Hematopoietic multipotent progenitor cell treated with erythropoietin and hydrocortisone succinate and interleukin-3 and kit ligand, for 15 days (in vitro differentiated cells): ENCODE measurements at regions not wholly inside any gene's neighbourhood (a gene's known extent, or its start where the extent isn't known, plus 50 kb on each side); places are given as distances from the start of the nearest gene placed in this dataset.
"Not testable (repeated sequence)": the region's sequence is repeated elsewhere in the genome, so short reads cannot be mapped to it uniquely, and the experiment has no call there.

Experiments used
- DNase-seq: peaks from one replicate; pipeline ENCODE4 v3.0.0-alpha.2; 2015; ENCODE audit warnings: low spot score

DNA sequence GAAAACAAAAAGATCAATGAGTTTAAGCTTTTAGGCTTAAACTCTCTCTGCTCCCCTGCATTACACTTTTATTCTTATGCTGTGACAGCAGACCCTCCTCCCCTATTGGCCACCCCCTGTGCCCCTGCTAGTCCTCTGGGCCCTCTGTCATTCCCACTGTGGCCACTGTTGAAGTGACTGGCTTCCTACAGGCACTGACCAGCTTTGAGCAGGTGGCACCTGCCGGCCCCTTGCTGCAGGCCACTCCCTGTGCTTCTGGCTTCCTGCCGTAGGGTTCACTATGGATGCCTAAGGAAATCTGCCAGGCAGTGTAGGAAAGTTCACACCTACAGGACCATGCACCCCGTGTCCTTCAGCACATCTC, 156.5 kb upstream of the L3MBTL4 start:
- no peak for DNase-seq

DNA sequence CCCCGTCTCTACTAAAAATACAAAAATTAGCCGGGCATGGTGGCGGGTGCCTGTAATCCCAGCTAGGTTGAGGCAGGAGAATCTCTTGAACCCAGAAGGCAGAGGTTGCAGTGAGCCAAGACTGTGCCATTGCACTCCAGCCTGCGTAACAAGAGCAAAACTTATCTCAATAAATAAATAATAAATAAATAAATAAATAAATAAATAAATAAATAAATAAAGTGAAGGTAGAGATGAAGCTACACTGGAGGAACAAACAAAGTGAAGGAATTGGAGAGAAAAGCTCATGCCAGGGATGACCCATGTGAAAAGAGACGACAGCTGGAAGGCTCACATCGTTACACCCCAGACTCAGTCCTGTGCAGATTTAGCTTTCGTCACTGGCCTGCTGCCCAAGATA, 157.3 kb upstream of the ARHGAP28 start:
- not testable (repeated sequence) for DNase-seq

DNA sequence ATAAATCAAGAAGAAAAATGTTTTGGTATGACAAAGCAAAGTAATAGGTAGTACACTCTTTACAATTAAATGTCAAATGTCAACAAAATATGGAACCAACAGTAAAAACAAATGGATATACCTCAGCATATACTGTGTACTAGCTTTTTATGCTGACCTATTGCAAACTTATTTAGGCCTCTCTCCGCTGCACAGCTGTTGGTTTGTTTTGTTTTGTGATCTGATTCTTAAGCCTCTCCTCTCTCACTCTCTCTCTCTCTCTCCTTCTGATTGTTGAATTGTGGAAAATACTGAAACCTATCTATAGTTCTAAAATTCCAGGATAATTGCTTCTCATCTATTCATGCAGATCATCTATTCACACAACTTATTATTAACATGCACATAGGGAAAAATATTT, 154.9 kb upstream of the ARHGAP28 start:
- no peak for DNase-seq

DNA sequence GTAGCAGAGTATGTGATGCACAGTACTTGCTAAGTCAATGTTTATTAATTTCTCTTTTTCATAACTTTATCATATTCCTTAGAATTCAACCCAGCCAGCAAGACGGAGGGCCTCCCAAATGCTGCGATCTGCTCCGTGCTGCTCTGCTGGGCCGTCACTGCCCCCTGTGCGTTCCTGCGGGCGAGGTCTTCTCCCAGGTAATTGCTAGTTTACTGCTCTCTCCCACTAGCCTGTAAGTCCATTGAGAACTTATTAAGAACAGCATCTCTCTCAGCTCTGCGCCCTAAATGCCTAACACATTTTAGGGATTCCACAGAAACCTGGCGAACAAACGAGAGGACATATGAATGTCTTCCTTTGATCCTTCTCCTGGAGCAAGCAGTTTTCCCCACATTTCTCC, 153.6 kb upstream of the ARHGAP28 start:
- no peak for DNase-seq

DNA sequence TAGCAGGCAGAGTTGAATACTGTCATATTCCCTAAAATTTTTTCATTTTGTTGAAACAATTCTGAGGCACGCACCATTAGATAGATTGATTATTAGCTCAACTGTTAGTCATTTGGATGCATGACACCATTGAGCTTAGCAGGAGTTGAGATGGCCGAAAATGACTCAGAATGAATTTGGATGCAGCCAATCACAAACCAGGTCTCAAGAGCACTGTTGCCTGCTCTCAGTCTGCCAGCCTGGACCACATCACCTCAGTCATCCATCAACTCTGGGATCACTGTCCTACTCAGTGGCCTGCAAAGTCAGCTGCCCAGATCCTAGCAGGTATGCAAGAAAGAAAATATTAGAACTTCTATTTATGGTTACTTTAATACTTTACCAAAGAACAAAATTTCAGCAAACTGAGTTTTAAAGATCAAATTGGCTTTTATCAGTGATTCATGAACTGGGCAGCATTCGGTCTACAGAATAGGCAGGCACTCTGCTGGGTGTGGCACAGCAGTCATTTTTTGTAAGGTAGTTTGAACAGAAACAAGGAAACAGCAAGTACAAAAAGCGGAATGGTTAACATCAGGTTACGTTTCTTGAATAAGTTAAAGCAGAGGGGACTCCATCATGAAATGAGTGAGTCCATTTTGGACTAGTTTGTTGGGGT, 152.7 kb upstream of the ARHGAP28 start:
- DNase-seq: no peak

DNA sequence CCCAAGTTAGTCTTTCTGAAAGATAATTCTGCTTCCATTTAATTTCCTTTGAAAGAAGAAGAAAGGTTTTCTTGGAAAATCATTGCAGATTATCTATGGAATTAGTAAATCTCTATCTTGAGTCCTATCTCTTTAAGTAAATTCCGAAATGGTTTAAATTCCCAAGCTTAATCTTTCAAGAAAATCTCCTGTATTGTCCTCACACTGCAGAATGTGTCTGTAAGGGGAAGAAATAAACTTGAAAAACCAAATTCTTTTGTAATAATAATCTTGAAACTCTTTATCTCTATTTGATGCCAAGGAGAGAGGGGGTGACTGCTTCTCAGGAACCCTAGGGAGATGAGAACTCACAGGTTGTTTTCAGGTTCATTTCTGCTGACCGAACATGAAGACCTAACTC, 150.8 kb upstream of the ARHGAP28 start:
- no peak for DNase-seq

DNA sequence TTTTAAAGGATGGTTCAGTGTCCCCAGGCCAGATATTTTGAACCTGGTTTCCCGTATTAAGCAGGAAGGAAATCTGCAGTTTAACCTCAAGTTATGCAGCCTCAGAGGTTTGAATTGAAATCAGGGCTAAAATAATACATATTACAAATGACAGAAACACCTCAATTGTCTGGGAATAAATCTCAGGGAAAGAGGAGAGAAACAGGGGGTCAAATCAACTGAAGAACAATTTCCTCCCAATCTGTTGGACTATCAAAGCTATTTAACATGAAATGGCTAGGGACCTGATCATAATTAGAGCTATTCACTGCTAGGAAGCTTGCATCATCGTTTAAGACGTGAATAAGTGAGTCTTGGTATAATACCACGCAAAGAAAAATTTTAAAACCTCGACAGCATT, 150.0 kb upstream of the ARHGAP28 start:
- no peak for DNase-seq

DNA sequence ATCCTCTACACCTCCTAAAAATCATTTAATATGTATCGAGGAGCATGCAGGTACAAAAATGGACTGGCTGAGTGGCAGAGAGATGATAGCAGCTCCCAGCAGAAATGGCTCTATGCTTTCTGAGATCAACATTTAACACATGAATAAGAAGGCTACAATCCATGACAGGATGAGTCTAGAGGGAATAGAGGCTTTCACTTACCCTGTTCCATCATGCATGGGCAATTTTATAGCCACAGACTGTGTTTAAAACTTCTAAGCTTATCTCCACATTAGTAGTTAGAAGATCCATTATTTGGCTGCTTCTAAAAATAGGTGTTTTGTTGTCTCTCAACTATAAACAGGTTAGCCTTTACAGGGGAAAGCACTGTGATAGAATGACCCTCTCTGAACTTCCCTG, 149.1 kb upstream of the ARHGAP28 start:
- no peak for DNase-seq

DNA sequence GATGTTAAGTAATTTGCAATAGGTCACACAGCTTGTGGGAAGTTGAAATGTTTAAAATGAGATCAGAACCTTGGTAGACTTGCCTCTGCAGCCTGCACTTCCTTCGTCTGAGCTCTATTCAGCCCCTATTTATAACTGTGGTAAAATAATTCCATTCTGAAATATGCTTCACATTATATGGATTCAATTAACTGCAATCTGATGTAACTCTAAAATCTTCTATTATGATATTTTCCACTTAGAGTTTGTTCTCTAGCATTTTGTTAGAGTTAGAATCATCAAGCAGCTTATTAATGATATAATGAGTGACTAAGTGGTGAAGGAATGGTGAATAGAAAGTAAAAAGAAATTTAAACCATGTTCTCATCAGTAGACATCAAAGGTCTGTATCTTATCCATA, 139.6 kb upstream of the ARHGAP28 start:
- DNase-seq: no peak

DNA sequence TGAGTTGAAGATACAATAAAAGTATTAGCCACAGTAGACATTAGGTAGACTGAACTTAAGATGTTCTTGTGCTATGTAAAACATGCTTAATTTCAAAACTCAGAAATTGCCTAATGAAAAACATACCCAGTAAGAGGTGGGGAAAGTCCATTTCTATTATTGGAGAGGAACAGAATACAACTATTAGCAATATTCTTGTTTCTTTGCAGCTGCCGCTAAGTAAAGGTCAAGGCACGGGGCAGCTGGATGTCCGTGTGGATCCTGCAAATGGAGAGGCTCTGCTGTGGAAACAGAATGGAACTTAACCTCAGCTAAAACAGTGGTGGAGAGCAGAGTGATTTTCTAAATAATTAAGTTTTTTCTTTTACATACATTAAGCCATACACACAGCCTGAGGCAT, 139.2 kb upstream of the ARHGAP28 start:
- no peak for DNase-seq

DNA sequence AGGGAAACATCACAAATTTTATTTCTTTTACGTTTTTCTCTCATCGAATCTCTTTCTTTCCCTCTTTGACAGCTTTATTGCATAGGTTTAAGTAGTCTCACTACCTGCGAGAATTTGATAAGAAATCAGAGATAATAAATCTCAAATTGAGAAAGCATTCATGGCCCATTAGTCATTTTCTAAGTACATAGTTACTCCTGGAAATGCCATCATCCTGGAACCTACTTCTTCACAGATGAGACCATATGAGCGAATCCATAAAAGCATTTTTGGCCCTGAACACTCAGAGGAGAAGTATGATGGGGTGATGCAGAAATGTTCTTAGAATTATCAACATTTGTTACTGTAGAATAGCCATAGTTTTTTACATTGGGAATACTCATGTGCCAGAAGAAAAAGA, 138.0 kb upstream of the ARHGAP28 start:
- DNase-seq: no peak

DNA sequence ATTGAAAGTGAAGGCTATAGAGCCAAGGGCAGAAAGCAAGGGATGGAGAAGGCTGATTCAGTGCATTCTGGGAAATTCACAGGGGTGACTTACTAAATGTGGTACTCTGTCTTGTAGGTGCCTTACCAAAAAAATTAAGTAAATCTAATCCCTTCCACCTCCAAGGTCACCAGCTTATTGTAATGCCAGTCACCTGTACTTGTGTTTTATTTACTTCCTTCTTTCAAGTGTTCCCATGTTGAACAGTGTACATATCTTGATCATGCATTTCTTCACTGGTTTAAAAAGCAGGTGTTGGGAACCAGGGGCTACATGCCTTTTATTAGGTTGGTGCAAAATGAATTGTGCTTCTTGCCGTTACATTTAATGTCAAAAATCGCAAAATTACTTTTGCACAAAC, 137.0 kb upstream of the ARHGAP28 start:
- DNase-seq: no peak

DNA sequence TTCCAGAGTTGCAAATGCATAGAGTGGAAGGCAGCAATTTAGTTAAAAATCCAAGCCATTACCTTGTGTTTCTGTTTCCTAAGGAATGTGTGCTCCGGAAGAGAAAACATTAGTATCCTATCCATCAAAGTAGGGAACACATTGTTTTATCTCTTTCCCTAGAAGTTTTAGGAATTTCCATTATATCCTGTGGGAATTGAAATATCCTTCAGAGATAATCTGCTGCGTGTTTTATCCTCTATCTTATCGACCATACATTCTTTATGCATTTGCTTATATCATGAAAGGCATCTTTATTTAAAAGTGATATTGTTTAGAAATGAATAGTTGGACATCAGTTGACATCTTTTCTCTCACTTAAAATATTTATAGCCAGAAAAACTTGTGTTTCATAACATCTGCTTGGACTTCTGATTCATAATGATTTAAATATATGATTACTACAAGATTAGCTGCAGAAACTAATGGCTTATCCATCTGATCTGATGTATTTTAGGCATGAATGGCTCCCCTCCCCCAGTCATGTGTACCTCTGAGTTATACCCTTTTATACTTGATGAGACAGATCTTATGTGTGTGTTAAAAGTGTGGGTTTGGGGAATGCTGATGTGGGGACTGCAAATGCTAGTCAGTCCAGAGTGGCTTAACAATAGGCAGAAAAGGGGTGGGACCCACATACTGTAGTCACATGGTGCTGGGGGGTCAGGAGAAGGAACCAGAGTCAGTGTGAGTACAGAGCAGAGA, 136.2 kb upstream of the ARHGAP28 start:
- DNase-seq: no peak

DNA sequence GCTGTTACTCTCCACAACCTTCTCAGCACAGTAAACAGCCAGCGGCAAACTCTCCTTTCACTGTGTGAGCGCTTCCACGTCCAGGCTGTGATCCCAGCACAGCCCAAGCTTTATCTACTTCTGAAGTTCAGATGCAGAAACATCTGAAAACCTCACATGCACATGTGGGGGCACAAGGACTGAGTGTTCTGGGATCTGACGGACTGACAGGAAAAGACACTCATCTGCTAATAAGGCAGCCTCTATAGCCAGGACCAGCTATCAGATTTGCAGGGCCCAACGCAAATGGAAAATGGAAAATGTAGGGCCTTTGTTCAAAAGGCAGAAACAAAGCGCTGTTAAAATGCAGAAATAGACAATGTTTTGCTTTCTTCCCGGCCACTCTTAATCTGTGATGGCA, 133.8 kb upstream of the ARHGAP28 start:
- no peak for DNase-seq

DNA sequence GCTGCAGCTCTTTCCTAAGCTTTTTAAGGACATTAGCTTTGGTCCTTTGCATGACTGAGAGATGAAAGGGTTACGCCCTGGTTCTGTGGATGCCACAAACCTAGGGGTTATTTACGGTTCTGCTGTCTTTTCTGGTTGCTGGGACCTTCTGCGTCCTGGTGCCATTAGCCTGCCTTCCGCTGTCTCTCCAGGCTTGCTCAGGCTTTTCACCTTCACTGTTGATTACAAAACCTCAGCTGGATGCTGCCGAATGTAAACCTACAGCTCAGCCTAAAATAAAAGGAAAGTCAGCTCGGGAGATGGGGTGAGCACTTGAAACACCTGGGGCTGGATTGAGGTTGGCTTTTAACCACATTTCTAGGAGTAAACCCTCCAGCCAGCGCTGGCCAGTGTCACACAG, 130.9 kb upstream of the ARHGAP28 start:
- DNase-seq: no peak

DNA sequence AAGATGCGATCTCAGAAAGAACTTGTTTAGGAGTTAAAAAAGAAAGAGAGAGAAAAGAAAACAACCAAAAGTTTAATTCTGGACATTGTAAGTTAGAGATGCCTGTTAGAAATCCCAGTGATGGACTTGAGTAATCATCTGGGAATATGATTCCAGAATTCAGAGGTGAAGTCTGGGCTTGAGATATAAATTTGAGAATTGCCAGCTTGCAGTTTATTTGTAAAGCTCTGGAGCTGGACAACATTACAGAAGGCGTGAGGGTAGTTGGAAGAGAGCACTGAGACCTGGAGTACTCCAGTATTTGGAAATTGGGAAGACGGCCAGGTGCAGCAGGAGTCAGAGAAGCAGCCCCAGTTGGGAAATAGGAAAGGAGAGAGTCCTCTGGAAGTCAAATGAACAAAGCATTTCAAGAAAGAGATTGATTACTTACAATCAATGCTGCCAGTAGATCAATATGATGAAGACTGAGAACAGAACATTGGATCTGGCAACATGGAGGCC, 128.8 kb upstream of the ARHGAP28 start:
- no peak for DNase-seq

DNA sequence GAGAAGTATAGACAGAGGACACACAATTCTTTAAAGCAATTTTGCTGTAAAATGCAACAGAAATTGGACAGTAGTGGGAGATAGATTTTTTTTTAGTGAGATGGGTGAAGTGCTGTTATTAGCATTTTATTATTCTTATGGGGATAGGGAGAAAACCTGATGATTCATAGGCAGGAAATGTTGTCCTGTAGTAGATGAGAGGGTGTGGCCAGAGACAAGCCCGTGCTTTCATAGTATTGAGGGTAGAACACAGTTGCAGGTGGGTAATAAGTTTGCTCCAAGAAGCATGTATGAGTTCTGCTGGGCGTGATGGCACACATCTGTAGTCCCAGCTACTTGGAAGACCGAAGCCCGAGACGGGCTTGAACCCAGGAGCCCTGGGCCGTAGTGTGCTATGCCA, 128.3 kb upstream of the ARHGAP28 start:
- no peak for DNase-seq

DNA sequence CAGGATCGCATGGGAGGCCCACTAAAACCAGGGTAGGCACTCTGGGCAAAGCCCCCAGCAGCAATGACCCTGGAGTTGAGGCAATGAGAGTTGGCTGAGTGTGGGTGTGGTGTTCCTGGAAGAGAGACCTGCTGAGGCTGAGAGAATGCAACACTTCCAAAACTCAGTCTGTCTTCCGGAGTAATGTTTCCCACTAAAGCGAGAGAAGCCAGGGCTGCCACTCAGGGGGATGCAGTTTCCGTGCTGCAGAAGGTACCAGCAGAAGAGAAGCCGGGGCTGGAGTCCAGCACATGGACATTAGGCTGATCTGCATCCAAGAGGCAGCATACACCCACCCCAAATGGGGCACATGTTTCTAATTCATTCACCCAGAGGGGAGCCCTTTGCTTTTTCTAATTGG, 127.2 kb upstream of the ARHGAP28 start:
- no peak for DNase-seq

DNA sequence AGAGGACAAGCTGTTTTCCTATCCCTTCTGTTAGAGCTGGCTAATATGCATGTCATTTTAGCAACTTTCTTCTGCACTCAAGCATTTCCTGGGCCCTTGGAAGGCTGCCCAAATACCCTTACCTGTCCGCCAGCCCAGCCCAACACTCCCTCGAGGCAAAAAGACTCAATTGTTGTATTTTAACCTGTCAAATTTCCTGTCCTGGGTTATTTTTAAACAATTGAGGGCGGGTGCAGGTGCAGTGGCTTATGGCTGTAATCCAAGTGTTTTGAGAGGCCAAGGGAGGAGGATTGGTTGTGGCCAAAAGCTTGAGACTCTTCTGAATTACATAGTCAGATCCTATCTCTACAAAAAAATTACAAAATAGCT, 125.0 kb upstream of the ARHGAP28 start:
- DNase-seq: no peak

DNA sequence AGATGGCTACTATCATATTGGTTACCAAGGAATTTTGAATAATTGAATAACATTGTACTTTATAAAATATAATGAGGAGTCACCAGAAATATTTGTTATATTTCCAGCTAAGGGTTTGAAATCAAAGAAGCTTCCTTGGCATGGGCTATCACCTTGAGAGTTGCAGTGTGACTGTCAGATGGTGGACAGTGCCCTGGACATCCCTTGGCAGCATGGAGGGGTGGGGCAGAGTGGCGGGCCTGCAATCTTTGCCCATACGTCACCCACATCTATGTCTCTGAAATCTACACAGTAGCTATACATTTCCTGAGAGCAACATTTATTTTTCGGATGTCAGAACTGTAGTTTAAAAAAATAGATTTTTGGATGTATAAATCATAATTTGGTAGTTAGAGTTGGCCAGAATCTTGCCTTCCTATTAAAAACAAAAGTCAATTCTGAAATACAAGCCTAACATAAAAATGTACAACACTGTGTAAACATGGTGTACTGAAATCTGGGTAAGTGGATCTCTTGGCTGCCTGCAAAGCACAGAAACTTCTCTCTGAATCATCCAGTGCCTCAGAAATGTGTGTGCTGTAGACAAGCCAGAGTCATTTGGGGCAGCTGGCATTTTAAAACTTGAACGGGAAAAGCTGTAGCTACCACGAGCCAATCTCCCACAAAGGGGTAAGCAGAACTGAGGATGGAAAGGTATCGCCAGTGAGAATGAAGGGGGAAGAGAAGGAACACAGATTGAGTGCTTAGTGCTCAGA, 124.2 kb upstream of the ARHGAP28 start:
- DNase-seq: no peak

DNA sequence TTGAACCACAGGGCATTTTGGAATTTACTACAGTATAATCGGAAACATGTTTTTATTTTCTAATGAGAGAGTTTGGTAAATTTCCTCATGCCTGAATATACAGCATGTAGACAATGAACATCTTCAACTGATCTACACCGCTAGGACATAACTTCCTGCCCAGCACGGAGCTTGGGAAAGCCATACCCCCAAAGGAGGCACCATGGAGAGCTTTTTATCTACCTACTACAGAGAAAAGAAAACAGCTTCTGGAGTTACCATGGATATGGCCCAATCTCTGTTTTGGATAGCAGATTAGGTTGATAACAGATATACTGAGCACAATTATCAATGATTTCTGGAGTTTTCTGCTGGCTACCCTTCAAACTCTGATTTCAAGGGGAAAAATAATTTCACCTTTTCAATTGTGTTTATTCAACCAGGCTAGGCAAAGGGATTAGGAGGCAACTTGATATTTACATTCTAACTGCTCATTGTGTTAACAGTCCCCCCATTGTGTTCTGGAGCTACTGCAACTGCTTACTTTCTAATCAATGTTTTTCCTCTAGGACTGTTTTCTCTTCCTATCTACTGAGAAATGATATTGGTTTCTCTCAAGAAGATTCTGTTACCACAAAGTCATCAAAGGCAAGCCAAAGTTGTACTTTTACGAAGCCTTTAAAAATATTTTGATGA, 123.0 kb upstream of the ARHGAP28 start:
- DNase-seq: no peak

DNA sequence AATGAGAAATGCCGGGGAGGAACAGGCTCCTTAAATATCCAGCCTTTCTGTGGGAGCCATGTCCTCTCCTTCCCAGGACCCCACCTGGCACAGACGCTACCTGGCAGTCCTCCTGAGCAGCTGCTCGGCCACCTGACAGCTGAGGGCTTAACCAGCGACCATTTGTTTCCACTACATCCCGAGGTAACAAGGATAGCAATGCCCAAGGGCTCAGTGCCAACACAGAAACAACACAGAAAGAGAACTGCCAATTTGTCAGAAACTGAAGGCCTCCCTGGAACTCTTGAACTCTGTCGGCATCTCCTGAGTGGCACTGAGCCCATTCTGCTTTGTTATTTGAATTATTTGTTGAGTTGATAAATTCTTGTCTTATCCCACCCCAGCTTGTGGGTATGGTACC, 122.2 kb upstream of the ARHGAP28 start:
- DNase-seq: no peak
